ENCODE measurements at regions not wholly inside any gene's neighbourhood (a gene's known extent, or its start where the extent isn't known, plus 50 kb on each side); places are given as distances from the start of the nearest gene placed in this dataset.

- TF ChIP-seq CTCF (IDR thresholded peaks at IDR 0.05) (no peak), POLR2A (IDR thresholded peaks at IDR 0.05) (no peak)
These were observed 474.0 kb upstream of the NRP1 start for GRCh38 chr10:33808475-33808874.
